Hepatocyte (in vitro differentiated cells): ENCODE measurements at regions not wholly inside any gene's neighbourhood (a gene's known extent, or its start where the extent isn't known, plus 50 kb on each side); places are given as distances from the start of the nearest gene placed in this dataset.

Source experiments
- CTCF ChIP-seq: fragments of 200-600 bp; sonication (generic); IDR thresholded peaks from 2 replicates; pipeline ENCODE4 v1.5.1; 2016; ENCODE audit warnings: antibody characterized with exemption, mild to moderate bottlenecking; ENCODE audit not compliant: poor library complexity
- EZH2 ChIP-seq: fragments of 200-600 bp; sonication (generic); IDR thresholded peaks from 2 replicates; pipeline ENCODE4 v1.6.1; 2016; ENCODE audit warnings: antibody characterized with exemption, mild to moderate bottlenecking, borderline replicate concordance
- EZH2phosphoT487 ChIP-seq: fragments of 200-600 bp; sonication (generic); IDR thresholded peaks from one replicate; pipeline ENCODE4 v1.6.1; 2018; ENCODE audit warnings: antibody characterized with exemption, mild to moderate bottlenecking, low read depth, moderate library complexity; ENCODE audit not compliant: unreplicated experiment, severe bottlenecking

- TF ChIP-seq CTCF (no peak), EZH2 (no peak), EZH2phosphoT487 (no peak)
Measured at GRCh38 chr1:219120624-219121544, 52.8 kb upstream of the LYPLAL1 start.
